PC-3 (cell line): ENCODE measurements at regions not wholly inside any gene's neighbourhood (a gene's known extent, or its start where the extent isn't known, plus 50 kb on each side); places are given as distances from the start of the nearest gene placed in this dataset.
"Not testable (repeated sequence)": the region's sequence is repeated elsewhere in the genome, so short reads cannot be mapped to it uniquely, and the experiment has no call there.

Experiments
- CTCF ChIP-seq: fragments of 300-600 bp; sonication (generic); conservative IDR thresholded peaks from 2 replicates; pipeline ENCODE4 v1.5.1; 2017; ENCODE audit warnings: antibody characterized with exemption, low read depth, mild to moderate bottlenecking, low read length
- EZH2 ChIP-seq: fragments of 300-600 bp; sonication (generic); IDR thresholded peaks from one replicate; pipeline ENCODE4 v1.6.1; 2017; ENCODE audit warnings: antibody characterized with exemption, mild to moderate bottlenecking, low read length; ENCODE audit not compliant: unreplicated experiment

- TF ChIP-seq CTCF, EZH2: not testable (repeated sequence)
Observed at GRCh38 chr10:15972736-15973135, 112.4 kb upstream of the MINDY3 start.
